NCI-H2029 treated with DMSO at 0.1 percent for 48 hours (cell line): ENCODE measurements at regions not wholly inside any gene's neighbourhood (a gene's known extent, or its start where the extent isn't known, plus 50 kb on each side); places are given as distances from the start of the nearest gene placed in this dataset.

Experiments
- DNase-seq: peaks from one replicate; lab custom pipeline; 2025; lab: John Stamatoyannopoulos, UW

DNA sequence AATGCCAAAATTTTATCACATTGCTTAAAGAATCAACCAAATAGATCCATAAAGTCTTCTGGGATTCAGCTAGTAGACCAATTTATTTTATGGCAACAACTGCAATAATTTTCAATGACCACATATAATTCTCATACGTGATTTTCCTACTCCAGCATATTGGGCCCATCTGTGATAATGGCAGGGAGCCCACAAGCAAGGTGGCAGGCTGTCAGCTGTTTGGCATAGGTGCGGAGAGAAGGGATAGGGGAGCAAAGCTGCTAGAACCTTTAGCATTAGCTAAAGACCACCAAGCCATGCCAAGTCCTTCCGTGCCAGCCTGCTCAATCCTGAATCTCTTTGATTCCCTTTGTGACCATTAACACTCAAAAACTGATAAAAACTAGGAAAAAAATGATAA, 721.2 kb downstream of the XPNPEP1 start:
- no peak for DNase-seq

GRCh38 chr10:109200646-109201045, 722.7 kb downstream of the XPNPEP1 start:
- no peak for DNase-seq

DNA sequence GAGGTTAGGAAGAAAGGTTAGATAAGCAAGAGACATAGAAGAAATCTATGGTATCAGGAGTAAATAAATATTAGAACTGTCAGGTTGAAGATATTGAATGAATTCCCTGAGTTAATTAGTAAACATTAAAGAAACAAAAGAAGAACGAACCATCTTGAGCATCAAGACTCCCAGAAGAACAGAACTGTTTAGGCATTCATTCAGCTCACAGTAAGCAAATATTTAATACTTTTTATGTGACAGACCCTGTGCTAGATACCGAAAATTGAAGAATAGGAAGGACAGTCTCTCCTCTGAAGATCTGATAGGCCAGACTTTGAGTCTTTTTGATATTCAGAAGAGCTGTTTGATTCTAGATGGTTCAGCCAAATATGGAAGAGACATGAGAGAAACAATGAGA, 731.5 kb downstream of the XPNPEP1 start:
- no peak for DNase-seq

DNA sequence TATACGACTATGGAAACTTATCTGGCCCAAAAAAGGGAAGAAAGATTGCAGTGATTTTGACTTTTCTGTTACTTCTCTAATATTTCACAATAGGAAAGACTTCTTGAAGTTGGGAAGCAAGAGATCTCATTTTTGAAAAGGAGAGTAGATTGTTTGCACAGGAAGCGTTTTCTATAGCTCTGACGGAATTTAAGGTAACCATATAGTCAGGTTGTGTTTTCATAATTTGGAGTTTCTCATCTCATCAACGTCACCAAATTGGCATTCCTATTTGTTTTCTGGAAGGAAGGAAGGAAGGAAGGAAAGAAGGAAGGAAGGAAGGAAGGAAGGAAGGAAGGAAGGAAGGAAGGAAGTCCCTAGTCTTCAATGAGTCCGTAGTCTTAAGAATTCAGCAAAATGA, 732.0 kb downstream of the XPNPEP1 start:
- no peak for DNase-seq

DNA sequence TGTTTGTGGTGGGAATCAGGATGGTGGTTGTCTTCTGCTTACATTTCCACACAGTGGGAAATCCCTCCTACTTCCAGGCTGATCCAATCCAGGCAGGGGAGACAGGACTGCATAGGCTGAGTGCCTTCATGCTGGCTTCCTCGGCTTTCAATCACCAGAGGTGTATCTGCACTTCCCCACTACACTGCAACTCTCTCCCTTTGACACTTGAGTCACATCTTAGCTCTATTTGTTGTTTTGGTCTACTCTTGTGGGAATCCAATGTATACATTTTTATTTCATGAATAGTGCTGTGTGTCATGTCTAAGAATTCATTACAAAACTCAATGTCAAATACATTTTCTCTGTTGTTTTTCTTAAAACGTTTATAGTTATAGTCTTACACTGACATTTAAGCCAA, 735.6 kb downstream of the XPNPEP1 start:
- no peak for DNase-seq

DNA sequence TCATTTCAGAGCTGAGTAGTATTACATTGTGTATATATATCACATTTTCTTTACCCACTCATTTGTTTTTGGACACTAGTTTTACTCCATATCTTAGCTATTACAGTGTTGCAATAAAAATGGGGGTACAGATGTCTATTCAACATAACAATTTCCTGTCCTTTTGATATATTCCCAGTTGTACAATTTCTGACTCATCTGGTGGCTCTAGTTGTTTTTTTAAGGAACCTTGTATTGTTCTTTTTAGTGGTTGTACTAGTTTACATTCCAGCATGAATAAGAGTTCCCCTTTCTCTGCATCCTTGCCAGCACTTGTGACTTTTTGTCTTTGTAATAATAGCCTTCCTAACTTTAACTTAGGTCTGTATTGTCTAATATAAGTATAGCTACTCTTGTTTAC, 739.9 kb downstream of the XPNPEP1 start:
- DNase-seq = no peak

GRCh38 chr10:109178591-109178990, 744.7 kb downstream of the XPNPEP1 start:
- no peak for DNase-seq

DNA sequence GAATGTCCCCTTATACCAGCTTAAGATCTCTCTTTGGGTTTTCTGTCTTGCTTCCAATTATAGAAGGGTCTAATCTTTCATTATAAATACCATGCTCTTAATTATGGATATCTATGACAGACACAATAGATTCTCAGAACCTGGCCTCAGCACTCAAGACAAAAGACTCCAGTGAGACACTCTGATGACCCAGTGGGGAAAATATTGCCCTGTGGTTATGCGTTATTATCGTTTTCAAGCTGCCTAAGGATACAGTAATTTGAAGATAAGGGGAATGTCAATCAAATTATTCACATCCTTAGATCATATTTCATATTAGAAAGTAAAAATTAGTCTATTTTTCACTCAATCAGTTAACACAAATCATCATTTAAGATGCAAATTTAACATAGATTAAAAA, 748.8 kb downstream of the XPNPEP1 start:
- no peak for DNase-seq

GRCh38 chr10:109173937-109174336, 749.4 kb downstream of the XPNPEP1 start:
- DNase-seq = no peak

DNA sequence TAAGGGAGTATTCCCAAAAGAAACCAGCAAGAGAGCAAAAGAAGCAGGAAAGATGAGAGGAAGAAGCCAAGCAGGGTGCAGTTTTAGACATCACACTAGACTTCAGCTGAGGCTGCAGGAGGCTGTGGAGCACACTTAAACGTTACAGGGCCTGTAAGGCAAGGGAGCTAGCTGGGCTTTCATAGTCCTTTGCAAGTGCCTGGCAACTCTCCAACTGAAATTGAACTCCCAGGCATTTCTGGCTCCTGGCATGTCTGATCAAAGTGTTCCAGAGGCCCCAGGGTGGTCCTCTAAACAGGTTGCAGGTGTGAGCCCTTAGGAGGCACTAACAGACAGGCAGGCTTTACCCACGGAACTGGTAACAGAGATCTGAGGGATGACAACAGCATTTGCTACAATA, 750.2 kb downstream of the XPNPEP1 start:
- no peak for DNase-seq

- no peak for DNase-seq
Observed at GRCh38 chr10:109166935-109167334, 756.4 kb downstream of the XPNPEP1 start.

DNA sequence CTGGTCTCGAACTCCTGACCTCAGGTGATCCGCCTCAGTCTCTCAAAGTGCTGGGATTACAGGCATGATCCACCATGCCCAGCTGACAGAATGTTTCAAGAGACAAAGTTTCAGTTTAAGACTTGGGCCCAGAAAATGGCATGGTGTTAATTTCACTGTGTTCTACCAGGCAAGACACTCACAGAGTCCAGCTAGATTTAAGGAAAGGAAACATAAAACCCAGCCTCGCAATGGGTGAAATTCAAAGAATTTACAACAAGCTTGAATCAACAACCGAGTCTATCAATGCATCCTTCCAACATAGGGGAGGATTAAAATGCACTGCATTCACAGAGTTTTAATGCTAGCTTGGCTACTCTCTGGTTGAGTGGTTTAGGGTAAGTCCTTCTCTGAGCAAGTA, 764.0 kb downstream of the XPNPEP1 start:
- no peak for DNase-seq

DNA sequence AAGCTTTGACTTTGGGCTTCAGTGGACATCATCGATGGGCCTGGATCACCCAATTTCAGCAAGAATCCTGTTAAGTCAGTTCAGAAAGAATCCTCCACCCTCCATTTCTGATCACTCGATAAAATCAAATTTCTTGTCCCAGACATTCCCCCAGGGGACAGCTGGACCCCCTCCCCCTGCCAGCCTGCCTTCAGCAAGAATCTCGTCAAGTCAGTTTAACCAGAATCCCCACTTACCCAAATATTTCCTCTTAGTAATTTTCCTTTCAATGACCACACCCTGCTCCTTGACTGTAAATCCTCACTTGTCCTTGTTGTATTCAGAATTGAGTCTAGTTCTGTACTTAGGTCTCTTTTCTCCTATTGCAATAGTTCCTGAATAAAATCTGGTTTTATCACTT, 766.9 kb downstream of the XPNPEP1 start:
- DNase-seq = no peak

GRCh38 chr10:109149666-109150350, 773.5 kb downstream of the XPNPEP1 start:
- DNase-seq = no peak

- no peak for DNase-seq
Observed at GRCh38 chr10:109127363-109127762, 795.9 kb downstream of the XPNPEP1 start.

- no peak for DNase-seq
Observed at GRCh38 chr10:109126541-109126940, 796.8 kb downstream of the XPNPEP1 start.

- DNase-seq = no peak
Observed at GRCh38 chr10:109126016-109126415, 797.3 kb downstream of the XPNPEP1 start.

DNA sequence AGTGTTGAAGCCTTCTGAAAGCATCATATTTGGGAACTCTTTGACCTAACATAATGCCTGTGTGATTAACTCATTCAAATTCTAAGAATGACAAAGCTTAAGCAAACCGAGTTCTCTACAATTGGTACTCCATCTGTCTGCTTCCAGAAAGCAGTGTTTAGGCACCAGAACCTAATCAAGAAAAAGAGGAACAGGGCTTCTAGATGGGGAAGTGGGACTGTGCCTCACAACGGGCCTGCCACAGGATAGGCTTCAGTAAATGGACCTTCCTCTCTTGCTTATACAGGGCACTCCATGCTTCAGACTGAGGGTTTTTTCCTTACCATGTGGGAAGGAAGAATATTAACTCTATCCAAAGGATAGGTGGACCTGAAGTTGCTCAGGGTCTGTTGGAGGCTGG, 808.1 kb downstream of the XPNPEP1 start:
- no peak for DNase-seq

DNA sequence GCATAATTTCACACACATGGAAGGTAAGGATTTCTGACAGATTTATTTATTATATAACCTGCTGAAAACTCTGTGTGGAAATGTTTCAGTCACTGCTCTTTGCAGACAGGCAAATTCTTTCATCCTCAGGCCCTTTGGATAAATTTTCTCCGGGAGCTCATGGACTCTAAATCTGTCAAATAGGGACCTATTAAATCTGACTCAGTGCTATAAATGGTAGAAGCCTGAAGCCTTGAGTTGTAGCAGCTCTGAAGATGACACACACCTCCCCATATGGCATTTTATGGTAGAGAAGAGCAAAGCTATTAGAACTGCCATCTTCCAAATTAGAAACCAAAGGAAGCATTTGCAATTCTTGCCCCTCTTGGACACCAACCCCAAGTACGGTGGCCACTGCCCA, 808.7 kb downstream of the XPNPEP1 start:
- DNase-seq = no peak

- DNase-seq = no peak
Observed at GRCh38 chr10:109106604-109107003, 816.7 kb downstream of the XPNPEP1 start.

DNA sequence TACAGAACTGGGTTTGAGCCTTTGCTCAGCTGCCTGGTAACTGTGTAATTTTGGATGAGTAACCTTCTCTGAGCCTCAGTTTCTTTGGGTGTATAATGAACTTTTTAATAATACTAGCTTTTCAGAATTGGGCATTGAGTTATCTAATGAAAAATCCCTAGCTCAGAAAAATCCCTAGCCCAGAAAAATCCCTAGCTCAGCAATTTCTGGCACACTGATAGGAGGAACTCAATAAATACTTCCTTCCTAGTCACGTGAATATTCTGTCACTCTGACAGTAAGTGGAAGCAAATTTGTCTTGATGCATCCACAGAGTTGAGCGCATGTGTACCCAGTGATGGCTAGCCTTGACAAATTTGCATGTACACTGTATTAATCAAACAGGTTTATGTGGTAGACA, 817.6 kb downstream of the XPNPEP1 start:
- no peak for DNase-seq

DNA sequence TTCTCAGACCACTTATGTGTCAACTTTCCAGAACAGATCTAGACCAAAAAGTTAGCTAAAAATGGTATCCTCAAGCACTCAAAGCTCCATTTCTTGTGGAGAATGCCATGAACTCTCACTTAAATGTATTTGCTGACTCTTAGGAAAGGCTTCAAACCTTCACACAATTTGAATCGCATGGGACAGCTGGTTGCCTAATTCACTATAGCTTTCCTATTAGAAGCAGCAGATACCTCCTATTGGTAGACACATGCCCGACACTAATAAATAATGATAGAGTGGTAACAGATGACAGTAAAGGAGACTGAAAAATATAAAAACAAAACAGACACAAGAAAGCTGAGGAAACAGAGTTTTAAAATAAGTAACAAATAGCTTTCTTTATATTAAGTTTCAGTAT, 818.5 kb downstream of the XPNPEP1 start:
- no peak for DNase-seq

GRCh38 chr10:109103278-109103677, 820.0 kb downstream of the XPNPEP1 start:
- no peak for DNase-seq

DNA sequence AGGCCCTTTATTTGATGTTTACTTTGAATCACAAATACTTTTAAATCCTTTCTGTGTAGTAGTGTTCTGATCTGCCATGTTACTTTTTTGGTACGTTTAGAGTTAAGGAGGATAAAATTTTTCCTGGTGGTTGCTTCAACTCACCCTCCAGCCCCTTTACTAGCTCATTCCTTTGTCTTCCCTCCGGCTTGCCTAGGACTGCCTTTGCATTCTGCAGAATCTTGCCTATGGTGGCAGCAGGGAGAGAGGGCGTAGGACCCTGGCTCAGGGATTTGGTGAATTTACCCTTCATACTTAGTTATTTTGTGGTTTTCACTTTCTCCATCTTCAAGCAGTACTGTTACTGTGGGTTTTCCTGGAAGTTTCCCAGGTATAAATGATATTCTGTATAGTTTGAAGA, 833.5 kb downstream of the XPNPEP1 start:
- DNase-seq = no peak

DNA sequence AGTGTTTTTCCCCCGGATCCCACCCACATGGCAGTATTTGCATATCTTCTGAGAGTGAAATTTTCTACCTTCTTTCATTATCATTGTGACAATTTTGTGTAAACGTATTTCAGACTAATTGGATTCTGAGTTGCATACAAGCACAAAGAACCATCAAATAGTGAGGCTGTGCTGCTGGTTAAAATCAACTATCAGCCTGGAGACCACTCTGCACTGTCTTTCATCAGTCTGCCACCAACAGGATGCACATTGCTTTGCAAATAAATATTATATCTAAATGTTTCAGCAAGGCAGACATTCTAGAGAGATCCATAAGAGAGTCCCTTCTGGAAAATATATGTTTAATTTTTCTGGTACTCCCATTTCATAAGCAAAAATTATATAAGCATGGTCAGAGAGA, 851.8 kb downstream of the XPNPEP1 start:
- no peak for DNase-seq
